HG03135 (cell line): ENCODE measurements at regions not wholly inside any gene's neighbourhood (a gene's known extent, or its start where the extent isn't known, plus 50 kb on each side); places are given as distances from the start of the nearest gene placed in this dataset.

Experiments
- ATAC-seq: cut with Tn5 transposase; IDR thresholded peaks from one replicate; pipeline ENCODE4 v1.9.1; 2021; ENCODE audit warnings: mild to moderate bottlenecking, moderate library complexity; ENCODE audit not compliant: unreplicated experiment

DNA sequence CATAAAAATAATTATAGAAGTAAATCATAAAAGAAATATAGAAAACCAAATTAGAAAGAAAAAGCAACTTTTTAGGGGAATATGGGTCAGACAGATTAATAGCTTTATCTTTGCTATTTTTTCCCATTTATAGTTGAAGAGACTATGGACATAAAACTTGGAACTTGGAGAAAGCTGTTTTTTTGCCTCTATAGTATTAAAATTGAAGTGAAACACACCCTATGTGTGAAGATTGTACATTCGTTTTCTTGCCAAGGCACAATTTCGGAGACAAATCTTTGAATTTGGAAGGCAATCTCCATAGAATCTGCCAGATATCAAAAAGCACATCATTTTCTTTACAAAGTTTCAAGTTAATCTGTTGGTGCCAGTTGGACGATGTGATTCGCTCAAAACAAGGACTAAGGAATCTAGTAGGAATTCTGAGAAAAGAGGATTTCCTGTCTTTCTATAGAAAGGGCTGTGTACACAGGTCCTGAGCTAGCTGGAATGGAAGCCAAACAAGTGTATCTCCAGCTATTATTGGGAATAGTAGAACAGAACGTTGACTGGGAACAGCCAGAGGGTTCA lies 156.3 kb downstream of the SLC7A11 start:
- no peak for ATAC-seq

GRCh38 chr4:138078751-138079520 lies 163.2 kb downstream of the SLC7A11 start:
- no peak for ATAC-seq

GRCh38 chr4:138078253-138078652 lies 163.9 kb downstream of the SLC7A11 start:
- no peak for ATAC-seq

GRCh38 chr4:138076561-138076960 lies 165.6 kb downstream of the SLC7A11 start:
- ATAC-seq, result no peak

DNA sequence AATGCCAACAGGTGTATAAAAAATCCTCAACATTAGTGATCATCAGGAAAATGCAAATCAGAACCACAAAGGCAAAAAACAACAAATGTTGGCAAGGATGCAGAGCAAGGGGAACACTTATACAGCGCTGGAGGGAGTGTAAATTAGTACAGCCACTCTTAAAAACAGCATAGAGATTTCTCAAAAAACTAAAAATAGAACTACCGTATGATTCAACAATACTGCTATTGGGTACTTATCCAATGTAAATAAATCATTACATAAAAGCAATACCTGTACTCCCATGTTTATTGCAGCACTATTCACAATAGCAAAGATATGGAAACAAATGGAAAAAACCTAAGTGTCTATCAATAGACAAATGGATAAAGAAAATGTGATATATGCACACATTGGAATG lies 171.3 kb downstream of the SLC7A11 start:
- ATAC-seq, result no peak

- no peak for ATAC-seq
Observed at GRCh38 chr4:138063581-138063980, 178.6 kb downstream of the SLC7A11 start.

DNA sequence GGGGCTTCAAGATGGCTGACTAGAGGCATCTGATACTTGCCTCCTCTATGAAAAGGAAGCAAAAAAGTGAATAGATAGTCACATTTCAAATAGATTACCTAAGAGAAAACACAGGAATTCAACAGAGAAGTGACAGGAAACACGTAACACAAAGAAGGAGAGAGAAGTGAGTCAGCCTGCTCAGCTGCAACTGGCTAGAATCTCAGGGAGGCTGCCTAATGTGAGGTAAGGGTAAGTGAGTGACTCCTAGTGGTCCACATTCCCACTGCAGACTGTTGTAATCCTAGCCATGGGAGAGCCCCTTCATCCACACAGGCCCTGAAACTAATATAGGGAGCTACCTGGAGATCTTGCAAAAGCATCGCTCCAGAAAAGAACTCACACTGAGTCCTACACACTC lies 179.2 kb downstream of the SLC7A11 start:
- no peak for ATAC-seq

DNA sequence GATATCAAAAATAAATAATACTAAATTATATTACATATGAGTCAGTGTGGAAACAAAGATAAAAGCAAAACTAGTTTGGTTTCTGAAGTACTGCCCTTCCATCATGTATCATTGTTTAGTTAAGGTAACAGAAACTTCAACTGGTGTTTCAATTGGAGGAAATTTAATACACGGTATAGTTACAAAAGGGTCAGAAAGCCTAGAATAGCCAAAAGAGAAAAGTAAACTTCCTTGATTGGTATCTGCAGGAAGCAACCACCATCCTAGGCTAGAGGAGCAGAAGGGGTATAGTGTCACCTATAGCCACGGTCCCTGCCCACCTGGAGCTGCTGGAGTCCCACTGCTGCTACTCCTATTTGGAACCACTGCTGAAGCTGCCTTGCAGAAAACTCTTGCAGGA lies 185.6 kb downstream of the SLC7A11 start:
- ATAC-seq, result no peak

DNA sequence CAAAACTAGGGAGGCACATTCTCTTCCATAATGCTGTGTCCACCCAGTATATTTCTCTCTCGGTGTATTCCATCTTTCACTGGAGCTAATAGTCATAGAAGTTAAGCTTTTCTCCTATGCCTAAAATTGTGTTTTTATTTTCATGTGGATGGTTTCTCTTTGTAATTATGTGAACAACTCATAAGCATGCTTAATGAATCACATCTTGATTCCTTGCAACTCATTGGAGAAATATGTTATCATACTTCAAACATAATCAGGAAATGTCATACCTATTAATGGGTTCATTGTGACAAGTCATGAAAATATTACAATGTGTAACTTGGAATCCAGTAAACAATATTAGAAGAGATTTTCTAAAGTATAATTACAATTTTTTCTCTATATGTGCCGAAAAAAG lies 186.3 kb downstream of the SLC7A11 start:
- ATAC-seq, result no peak

DNA sequence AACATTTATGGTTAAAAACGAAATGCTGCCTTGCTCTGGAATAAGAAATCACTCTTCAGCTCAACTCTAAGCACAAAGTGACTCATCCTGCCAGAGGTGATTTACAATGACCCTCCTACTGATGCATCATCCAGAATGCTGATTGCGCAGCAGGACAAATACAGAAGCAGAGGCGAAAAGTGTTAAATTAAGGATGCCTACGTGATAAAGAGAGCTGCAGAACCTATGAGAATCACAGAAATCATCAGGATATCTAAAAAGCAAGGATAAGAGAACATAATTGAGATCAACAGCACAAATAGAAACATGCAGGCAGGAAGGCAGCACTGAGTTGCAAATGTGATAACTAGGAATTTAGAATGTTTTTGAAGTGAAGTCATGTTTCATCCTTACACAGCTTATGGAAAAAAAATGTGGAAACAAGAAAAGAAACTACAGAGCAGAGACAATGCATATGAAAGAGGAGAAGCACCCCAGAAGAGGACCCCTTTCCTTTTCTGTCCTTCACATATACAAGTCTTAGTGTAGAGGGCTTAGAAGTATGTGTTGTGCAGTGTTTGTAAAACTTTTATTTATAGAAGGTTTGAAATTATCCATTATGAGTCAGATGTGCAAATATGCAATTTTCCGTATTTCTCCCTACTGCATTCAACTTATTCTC lies 188.4 kb downstream of the SLC7A11 start:
- no peak for ATAC-seq

GRCh38 chr4:138052806-138053632 lies 189.1 kb downstream of the SLC7A11 start:
- no peak for ATAC-seq

- no peak for ATAC-seq
Observed at GRCh38 chr4:138051157-138051556, 191.0 kb downstream of the SLC7A11 start.

DNA sequence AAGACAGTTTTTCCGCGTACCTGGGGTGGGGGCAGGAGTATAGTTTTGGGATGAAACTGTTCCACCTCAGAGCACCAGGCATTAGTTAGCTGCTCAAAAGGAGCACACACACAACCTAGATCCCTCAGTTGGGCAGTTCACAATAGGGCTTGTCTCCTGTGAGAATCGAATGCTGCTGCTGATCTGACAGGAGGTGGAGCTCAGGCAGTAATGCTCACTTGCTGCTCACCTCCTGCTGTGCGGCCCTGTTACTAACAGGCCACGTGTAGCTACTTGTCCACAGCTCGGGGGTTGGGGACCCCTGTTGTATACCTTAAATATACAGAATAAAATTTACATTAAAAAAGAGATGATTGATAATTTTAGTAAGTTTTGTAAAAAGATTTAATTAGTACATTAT lies 191.5 kb downstream of the SLC7A11 start:
- no peak for ATAC-seq

DNA sequence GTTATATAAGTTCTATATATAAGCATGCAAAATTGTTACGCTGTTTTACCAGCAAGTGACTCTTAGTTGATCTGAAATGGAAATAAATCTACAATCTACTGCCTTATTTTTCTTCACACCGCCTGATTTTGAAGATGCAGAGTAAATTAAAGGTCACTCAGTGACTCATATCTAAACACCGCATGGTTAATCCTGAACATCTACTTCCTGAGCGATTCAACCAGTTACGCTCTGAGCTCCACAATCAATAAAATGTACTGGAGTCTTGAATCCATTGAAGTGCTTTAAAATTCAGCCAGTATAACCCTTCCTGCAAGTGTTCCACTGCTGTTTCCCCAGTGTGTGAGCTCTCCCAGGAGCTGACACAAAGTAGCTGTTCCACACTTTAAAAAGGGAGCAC lies 192.8 kb downstream of the SLC7A11 start:
- ATAC-seq, result no peak

GRCh38 chr4:138047290-138047689 lies 194.9 kb downstream of the SLC7A11 start:
- no peak for ATAC-seq

GRCh38 chr4:138045036-138045435 lies 197.1 kb downstream of the SLC7A11 start:
- ATAC-seq, result no peak

- ATAC-seq, result no peak
Observed at GRCh38 chr4:138039010-138039409, 203.1 kb downstream of the SLC7A11 start.

- ATAC-seq, result no peak
Observed at GRCh38 chr4:138037696-138038095, 204.5 kb downstream of the SLC7A11 start.

DNA sequence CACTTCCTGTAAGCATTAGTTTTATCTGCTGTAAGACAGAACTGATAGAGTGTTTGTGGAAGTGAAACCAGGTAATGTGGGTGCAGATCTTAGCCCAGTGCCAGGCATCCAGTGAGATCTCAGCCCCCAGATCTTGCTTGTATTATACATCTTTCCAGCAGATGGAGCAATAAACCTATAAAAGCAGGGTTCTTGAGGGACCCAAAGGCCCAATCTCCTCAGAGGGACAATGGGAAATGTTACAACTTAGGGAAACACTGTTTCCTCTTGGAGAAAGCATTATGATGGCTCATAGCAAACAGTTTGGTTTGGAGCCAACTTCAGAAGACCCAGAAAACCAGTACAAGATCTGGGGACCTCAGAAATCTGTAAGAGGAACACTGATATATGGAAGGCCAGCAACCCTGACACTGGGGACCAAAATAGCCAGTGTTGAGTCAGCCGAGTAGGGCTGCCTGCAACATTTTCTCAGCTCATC lies 206.3 kb downstream of the SLC7A11 start:
- peak; percentile 100 for ATAC-seq

DNA sequence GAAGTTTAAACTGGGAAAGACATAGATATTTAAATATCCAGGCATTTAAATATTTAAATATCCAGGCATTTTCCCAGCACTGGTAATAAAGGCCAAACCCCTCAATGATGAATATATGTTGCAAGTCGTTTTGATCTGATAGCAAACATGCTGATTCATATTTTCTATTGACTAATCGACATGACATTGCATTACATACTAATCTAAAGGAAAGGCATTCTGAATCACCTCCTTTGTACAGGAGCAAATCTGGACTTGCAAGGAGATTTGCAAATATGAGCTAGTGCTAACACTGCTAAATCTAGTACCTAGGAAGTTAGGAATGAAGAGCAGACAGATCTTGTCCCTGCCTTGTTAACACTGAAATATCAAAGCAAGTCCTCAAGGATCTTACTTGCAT lies 207.3 kb downstream of the SLC7A11 start:
- ATAC-seq, result no peak

DNA sequence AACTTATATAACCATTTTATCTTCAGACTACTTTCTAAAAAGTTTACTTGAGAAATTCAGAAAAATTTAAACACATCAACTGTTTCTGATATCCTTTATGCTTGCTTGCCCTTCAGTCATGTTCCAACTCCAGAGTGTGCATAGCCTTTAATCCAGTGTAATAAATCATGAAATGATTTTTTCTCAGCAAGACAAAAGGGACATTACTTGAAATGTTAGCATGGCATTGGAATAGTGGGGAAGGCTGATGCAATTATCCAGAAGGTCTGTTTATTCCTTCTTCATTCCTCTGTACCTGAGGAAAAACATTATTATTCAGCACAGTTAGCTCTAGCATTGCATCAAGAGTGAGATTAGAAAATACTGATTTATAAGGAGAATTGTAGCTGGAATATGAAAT lies 209.9 kb downstream of the SLC7A11 start:
- no peak for ATAC-seq
